NCI-H1048 (cell line): ENCODE measurements at regions not wholly inside any gene's neighbourhood (a gene's known extent, or its start where the extent isn't known, plus 50 kb on each side); places are given as distances from the start of the nearest gene placed in this dataset.

Experiments
- DNase-seq: peaks from one replicate; lab custom pipeline; 2025; lab: John Stamatoyannopoulos, UW

GRCh38 chr11:12315024-12315423, 62.3 kb upstream of the PARVA start:
- DNase-seq: no peak

GRCh38 chr11:12316432-12316831, 60.9 kb upstream of the PARVA start:
- DNase-seq: no peak

DNA sequence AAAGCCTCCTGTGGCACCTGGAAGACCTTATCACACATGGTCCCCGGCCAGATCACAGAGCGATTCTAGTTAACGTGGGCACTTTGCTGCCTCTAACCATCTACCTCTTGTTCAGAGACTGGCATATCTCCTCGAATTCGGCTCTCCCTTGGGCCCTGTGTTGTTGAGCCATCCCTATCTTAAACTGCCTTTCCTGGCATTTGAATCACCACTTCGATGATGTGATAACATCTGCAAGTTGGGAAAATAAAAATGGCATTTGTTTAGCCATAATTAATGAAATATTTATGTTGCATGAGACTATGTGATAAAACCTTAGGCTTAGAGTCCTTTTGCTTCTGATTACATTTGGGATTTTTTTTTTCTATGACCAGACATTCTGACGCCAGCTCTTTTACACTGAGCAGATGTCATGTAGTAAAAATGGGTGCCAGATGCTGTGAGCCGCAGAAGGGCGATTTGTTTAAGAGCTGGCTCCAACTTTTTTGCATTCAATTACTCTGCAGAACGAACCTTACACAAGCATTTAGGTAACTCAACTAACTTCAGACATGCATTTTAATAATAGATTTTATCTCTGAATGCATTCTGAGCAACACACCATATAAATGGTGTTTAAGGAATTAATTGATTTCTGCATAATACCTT, 58.5 kb upstream of the PARVA start:
- peak; percentile 85 for DNase-seq

DNA sequence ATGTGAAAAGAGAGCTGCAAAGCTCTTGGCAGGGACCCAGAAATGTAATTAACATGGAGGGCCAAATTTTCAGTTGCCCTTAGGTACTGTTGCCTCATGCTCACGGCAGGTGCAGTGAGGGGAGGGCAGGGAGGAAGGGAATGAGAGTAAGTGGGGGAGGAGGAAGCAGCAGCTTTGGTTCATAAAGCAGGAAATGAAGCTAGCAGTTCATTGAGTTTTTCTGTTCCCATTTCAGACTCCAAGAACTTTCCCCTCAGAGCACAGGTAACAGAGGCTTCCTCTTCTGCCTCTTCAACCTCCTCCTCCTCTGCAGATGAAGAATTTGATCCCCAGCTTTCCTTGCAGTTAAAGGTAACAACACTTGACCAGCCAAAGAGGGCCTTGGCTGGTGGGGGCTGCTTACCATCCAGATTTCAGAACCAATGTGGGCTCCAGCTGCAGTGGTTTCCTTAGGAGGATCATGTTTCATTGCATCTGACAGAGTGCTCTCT, 57.9 kb upstream of the PARVA start:
- no peak for DNase-seq

DNA sequence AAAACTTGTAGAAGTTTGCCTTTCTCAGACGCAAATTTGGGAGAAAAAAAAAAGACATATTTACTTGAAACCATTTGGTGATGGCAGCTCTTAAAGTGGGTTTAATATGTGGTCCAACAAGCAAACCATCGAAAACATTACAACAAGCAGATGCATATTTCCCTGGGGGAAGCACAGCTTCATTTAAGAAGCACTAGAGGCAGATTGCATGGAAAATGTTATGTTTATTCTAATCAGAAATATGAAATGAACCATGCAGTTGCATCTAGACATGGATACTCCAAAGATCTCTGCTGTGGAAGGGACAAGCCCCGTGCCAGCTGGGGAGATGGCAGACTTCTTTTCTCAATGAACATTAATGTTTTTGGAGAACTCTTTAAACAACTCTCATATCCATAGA, 57.4 kb upstream of the PARVA start:
- no peak for DNase-seq

DNA sequence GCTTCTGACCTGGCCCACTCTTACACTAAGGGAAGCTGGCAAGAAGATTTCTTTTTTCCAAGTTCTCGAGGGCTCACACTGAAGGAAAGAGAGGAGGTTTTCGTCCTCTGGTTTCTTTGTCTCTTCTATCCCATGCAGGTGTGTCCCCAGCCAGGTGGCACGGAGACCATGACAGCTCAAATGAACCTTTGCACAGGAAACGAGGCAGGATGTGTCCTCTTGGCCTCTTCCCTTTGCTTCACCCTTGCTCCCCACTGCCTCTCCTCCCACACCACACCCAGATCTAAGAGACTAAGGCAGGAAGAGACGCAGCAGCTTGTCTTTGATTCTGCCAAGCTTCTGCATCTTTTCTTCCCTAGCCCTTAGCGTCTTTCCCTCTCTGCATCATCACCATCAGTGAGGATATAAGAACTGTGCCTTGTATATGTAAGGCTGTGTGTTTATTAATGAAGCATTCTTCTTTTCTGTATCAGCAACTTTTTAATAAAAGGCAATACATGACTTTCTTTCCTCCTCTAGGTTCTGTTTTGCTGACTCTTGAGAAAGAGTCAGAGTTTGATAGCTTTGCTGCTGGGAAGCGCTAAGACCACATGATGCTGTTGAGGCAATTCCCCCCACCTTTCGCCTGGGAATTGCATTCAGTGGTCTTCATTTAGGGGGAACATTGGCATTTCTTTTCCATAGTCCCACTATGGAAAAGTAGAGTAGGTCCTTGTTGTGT, 56.0 kb upstream of the PARVA start:
- no peak for DNase-seq

DNA sequence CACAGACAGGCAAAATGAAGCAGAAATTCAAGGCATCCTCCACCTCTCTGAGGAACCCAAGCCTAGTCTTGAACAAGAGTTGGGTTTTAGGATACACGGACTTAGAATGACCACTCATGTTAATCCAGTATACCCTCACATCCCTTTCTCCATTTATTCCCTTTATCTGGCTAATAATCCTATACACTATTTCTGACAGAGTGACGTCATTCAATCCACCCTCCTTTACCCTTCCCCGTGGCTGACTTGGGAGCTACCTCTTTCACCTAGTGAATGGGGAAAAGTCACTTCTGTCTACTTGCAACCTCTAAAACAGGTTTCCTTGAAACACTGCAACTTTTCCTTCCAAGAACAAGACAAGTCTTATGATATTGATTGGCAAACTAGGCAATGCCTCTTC, 52.8 kb upstream of the PARVA start:
- DNase-seq: no peak
